ENCODE measurements at regions not wholly inside any gene's neighbourhood (a gene's known extent, or its start where the extent isn't known, plus 50 kb on each side); places are given as distances from the start of the nearest gene placed in this dataset.

DNA sequence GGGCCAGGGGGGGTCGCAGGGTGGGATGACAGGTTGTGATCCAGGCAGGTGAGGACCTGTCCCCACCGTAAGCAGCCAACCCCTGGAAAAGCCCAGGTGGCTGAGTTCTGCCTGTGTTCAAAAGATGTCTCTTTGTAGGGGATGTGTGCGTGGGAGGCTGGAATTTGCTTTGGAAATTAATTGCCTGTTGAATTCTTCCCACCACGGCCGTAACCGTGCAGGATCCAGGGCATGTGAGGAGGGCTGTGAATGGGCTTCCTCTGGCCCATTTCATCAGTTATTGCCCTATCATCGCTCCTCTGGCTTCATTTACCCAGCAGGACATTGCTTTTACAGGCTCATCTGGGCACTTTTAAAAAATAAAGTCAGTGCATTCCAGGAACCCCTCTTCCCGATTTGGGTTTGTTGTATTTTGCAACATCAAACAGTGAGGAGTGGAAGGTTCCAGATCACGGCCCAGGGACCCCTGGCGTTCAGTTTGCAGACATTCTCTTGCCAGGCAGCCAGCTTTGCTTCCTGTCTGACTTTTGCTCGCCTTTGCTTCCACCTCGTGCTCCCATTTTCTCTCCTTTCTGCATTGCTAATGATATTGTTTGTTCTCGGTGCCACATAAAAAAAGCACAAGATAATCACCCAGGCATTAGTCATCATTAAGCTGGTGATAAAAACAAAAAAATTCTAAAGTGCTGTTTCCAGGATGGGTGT, 1306.6 kb downstream of the BRD1 start:
- TF ChIP-seq POLR2A (IDR thresholded peaks at IDR 0.05; ENCODE audit: extremely low read depth, insufficient read length) (no peak), MYC (IDR thresholded peaks at IDR 0.05; ENCODE audit: low read depth, low read length) (no peak)
- TF ChIP-seq, protein P1, sequence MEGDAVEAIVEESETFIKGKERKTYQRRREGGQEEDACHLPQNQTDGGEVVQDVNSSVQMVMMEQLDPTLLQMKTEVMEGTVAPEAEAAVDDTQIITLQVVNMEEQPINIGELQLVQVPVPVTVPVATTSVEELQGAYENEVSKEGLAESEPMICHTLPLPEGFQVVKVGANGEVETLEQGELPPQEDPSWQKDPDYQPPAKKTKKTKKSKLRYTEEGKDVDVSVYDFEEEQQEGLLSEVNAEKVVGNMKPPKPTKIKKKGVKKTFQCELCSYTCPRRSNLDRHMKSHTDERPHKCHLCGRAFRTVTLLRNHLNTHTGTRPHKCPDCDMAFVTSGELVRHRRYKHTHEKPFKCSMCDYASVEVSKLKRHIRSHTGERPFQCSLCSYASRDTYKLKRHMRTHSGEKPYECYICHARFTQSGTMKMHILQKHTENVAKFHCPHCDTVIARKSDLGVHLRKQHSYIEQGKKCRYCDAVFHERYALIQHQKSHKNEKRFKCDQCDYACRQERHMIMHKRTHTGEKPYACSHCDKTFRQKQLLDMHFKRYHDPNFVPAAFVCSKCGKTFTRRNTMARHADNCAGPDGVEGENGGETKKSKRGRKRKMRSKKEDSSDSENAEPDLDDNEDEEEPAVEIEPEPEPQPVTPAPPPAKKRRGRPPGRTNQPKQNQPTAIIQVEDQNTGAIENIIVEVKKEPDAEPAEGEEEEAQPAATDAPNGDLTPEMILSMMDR (IDR thresholded peaks at IDR 0.05; ENCODE audit: low read depth, low read length), result no peak
- TF ChIP-seq, protein P2, sequence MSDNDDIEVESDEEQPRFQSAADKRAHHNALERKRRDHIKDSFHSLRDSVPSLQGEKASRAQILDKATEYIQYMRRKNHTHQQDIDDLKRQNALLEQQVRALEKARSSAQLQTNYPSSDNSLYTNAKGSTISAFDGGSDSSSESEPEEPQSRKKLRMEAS (IDR thresholded peaks at IDR 0.05; ENCODE audit: low read depth, low read length), result no peak
- DNase-seq (ENCODE audit: low read depth), result no peak
- no peak overlapping the region for H3K4me3 ChIP-seq (ENCODE audit: low read depth, low read length)

DNA sequence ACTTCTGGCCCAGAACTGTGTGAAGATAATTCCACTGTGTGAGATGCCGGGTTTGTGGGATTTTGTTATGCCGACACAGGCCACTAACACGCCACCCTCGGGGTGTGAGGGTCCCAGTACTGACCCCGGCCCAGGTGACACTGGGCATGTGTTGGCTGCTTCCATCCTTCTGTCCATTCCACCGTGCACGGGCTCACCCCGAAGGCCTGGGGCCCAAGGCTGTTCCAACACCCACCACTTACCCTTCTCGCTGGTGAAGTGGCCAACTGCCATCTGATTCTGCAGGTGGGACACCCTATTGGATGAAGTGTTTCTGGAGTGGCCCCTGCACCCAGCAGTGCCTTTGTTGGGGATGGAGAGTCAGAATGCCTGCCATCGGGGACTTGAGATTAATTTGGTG, 1307.5 kb downstream of the BRD1 start:
- TF ChIP-seq, protein P1 (IDR thresholded peaks at IDR 0.05; ENCODE audit: low read depth, low read length), result no peak
- TF ChIP-seq MYC (IDR thresholded peaks at IDR 0.05; ENCODE audit: low read depth, low read length) (no peak), POLR2A (IDR thresholded peaks at IDR 0.05; ENCODE audit: extremely low read depth, insufficient read length) (no peak)
- no peak for DNase-seq (ENCODE audit: low read depth)
- no peak overlapping the region for H3K4me3 ChIP-seq (ENCODE audit: low read depth, low read length)

DNA sequence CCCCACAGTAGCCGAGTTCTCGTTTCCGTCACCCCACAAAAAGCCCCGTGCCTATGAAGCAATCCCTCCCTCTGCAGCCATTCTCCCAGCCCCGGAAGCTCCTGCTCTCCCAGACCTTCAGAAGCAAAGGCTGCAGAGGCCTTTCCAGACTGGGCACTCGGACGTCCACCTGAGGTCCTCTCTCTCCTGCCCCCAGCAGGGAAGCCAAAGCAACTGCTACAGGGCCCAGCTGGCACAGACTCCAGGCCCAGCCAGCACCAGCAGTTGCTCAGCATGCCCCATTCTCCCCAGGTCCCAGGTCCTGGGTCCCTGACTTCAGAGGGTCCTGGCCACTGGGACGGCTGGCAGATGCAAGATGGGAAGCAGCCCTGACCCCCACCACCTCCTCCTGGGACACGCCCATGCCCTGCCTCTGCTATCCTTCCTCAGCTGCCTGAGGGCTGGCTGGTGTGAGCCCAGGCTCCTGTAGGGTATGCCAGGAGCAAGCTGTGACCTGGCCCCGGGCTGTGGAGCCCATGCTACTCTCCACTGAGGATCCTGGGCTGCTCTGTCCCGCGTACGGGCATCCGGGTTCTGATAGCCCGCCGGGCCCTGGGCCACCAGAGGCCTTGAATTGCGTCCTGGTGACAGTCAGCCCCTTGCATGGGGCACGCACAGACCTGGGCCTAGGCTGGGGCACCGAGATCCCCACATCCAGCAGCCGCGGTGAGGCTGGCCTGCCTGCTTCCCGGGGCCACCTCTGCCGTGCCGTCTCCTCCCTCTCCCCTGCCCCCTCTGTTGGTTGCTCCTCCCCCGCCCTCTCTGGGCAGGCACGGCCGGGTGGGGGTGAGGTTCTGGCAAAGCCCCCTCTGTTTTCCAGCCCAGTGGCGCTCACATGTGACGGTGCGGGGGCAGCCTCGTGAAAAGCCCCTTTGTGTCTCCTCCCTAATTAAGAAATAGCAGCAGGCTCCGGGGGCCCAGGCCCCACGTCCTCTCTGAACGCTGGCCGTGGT, 1310.3 kb downstream of the BRD1 start:
- DNase-seq (ENCODE audit: low read depth), result no peak
- no peak overlapping the region for H3K4me3 ChIP-seq (ENCODE audit: low read depth, low read length)
- TF ChIP-seq, protein P2 (IDR thresholded peaks at IDR 0.05; ENCODE audit: low read depth, low read length), result no peak
- TF ChIP-seq MYC (IDR thresholded peaks at IDR 0.05; ENCODE audit: low read depth, low read length), result no peak
- TF ChIP-seq POLR2A (IDR thresholded peaks at IDR 0.05; ENCODE audit: extremely low read depth, insufficient read length), result no peak
- TF ChIP-seq, protein P1 (IDR thresholded peaks at IDR 0.05; ENCODE audit: low read depth, low read length), result peak; percentile 29

DNA sequence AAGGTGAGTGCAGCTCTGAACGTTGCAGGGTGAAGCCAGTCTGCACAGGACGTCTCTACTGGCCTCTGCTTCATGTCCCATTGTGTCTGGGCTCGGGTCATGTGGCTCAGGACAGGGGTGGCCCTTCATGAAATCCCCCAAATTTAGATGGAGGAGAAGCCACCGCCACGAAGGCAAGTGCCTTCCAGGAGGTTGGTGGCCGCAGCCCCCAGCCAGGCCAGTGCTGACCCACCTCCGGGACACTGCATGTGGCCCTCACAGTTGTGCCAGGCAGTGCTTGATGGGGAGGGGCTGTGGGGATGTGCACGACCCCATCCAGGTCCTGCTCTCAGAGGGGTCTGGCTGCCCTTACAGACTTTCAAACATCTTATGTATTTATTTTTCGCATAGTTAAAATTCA, 1311.1 kb downstream of the BRD1 start:
- TF ChIP-seq, protein P1 (IDR thresholded peaks at IDR 0.05; ENCODE audit: low read depth, low read length), result no peak
- TF ChIP-seq, protein P2 (IDR thresholded peaks at IDR 0.05; ENCODE audit: low read depth, low read length), result no peak
- TF ChIP-seq MYC (IDR thresholded peaks at IDR 0.05; ENCODE audit: low read depth, low read length) (no peak), POLR2A (IDR thresholded peaks at IDR 0.05; ENCODE audit: extremely low read depth, insufficient read length) (no peak)
- no peak for DNase-seq (ENCODE audit: low read depth)
- H3K4me3 ChIP-seq (ENCODE audit: low read depth, low read length), result no peak overlapping the region

DNA sequence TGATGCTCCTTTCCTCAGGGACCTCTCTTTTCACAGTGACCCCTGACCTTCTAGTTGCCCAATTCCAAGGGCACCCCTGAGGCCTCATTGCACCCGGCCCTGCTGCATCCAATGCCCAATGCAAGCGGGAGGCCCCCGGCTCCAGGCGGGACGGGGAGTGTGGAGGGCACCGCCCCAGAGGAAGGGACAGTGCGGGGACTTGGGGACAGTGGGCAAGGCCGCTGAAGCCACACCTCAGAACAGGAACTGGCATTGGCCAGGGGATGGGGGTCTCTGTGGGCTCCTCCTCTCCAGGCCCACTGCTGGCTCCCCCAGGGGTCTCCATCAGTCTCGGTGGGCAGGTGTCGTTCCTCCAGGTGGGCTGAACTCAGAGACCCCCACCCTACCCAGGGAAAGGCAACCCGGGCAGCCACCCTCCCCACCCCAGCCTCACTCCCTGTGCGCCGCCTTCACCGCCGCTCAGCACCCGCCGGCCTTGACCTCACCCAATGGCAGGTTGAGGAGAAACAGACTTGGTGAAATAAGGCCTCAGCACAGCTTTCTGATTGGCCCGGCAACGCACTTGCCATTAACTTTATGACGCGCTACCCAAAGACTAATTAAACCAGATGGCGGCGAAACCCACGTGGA, 1312.0 kb downstream of the BRD1 start:
- no peak overlapping the region for H3K4me3 ChIP-seq (ENCODE audit: low read depth, low read length)
- TF ChIP-seq, protein P1 (IDR thresholded peaks at IDR 0.05; ENCODE audit: low read depth, low read length), result no peak
- no peak for DNase-seq (ENCODE audit: low read depth)

All from NB4 (cell line).